ENCODE measurements at regions not wholly inside any gene's neighbourhood (a gene's known extent, or its start where the extent isn't known, plus 50 kb on each side); places are given as distances from the start of the nearest gene placed in this dataset.
"Not testable (repeated sequence)": the region's sequence is repeated elsewhere in the genome, so short reads cannot be mapped to it uniquely, and the experiment has no call there.

- H3K4me3 ChIP-seq: no peak overlapping the region
- DNase-seq: no peak
- H3K27ac ChIP-seq: no peak overlapping the region
- H3K9me3 ChIP-seq: no peaks in the 10 kb centered on the region
- no peaks in the 10 kb centered on the region for H3K4me1 ChIP-seq
- H3K27me3 ChIP-seq: no peaks in the 10 kb centered on the region
- no peaks in the 10 kb centered on the region for H3K36me3 ChIP-seq
- no peak for TF ChIP-seq CTCF (IDR thresholded peaks at IDR 0.05)
- intact Hi-C loops (cut with DNase I; ENCODE audit: low total_unique reads): no loop called here
Measured at GRCh38 chr3:187481426-187481825, 113.2 kb downstream of the RTP4 start.

DNA sequence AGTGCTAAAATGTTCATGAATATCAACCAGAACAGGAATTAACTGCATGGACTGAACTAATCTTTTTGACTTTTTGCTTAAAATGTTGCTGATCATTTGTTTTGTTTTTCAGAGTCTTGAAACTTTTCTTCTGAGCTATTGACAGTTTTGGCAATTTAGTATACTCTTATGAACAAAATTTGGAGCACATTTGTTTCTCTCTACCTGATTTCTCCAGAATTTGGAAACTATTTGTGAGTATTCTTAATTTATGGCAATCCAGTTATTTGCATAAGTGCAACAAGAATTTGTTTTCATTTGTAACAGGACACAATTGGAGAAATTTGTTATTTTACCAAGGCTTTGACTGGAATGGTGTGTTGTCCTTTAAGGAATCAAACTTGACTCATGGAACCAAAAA is 107.4 kb downstream of the RTP4 start:
- H3K27me3 ChIP-seq; intact Hi-C loops (cut with DNase I; ENCODE audit: low total_unique reads); H3K4me1 ChIP-seq; H3K27ac ChIP-seq; H3K36me3 ChIP-seq; H3K4me3 ChIP-seq; DNase-seq: not testable (repeated sequence)
- H3K9me3 ChIP-seq: peaks cover 0 to 15% (median 0%) of the 10 kb centered on the region in 3 donors

GRCh38 chr3:187473778-187474406 is 105.7 kb downstream of the RTP4 start:
- TF ChIP-seq CTCF (IDR thresholded peaks at IDR 0.05): no peak
- H3K36me3 ChIP-seq: no peaks in the 10 kb centered on the region
- H3K4me1 ChIP-seq: no peaks in the 10 kb centered on the region
- no peak for DNase-seq
- intact Hi-C loops (cut with DNase I; ENCODE audit: low total_unique reads): no loop called here
- H3K9me3 ChIP-seq: peaks cover 0 to 15% (median 0%) of the 10 kb centered on the region in 3 donors
- no peaks in the 10 kb centered on the region for H3K27me3 ChIP-seq
- no peak overlapping the region for H3K27ac ChIP-seq
- H3K4me3 ChIP-seq: no peak overlapping the region

DNA sequence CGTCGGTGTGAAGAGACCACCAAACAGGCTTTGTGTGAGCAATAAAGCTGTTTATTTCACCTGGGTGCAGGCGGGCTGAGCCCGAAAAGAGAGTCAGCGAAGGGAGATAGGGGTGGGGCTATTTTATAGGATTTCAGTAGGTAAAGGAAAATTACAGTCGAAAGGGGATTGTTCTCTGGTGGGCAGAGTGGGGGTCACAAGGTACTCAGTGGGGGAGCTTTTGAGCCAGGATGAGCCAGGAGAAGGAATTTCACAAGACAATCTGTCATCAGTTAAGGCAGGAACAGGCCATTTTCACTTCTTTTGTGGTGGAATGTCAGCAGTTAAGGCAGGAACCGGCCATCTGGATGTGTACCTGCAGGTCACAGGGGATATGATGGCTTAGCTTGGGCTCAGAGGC is 98.1 kb downstream of the RTP4 start:
- H3K4me3 ChIP-seq; intact Hi-C loops (cut with DNase I; ENCODE audit: low total_unique reads); H3K27ac ChIP-seq; DNase-seq; H3K4me1 ChIP-seq; H3K27me3 ChIP-seq; H3K36me3 ChIP-seq; H3K9me3 ChIP-seq: not testable (repeated sequence)

DNA sequence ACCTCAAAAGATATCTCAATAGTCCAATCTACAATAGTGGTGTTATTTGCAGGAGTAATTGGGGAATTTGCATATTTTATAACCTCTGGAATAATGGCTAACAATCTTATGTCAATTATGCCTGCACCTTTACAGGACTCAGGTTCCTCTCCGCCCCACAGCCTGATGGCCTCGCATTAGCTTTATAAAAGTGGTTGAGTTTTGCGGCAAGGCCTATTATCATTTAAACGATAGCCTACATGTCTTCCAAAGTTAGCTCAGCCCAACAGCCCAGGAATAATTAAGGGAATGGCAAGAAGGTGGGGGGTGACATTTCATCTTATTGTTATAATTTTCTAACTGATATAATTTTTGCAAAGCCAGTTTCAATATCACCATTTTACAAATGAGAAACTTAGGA is 97.3 kb downstream of the RTP4 start:
- TF ChIP-seq CTCF (IDR thresholded peaks at IDR 0.05): no peak
- no peak for DNase-seq
- Histone ChIP-seq H3K27ac (no peak overlapping the region), H3K9me3 (no peaks in the 10 kb centered on the region), H3K4me3 (no peak overlapping the region), H3K27me3 (no peaks in the 10 kb centered on the region), H3K36me3 (no peaks in the 10 kb centered on the region), H3K4me1 (no peaks in the 10 kb centered on the region)
- intact Hi-C loops (cut with DNase I; ENCODE audit: low total_unique reads): no loop called here

GRCh38 chr3:187464682-187465081 is 96.5 kb downstream of the RTP4 start:
- intact Hi-C loops (cut with DNase I; ENCODE audit: low total_unique reads): no loop called here

More at GRCh38 chr3:187464682-187465081, 96.5 kb downstream of the RTP4 start:
- Histone ChIP-seq H3K36me3 (no peaks in the 10 kb centered on the region), H3K4me1 (no peaks in the 10 kb centered on the region), H3K9me3 (no peaks in the 10 kb centered on the region), H3K27me3 (no peaks in the 10 kb centered on the region), H3K27ac (no peak overlapping the region), H3K4me3 (no peak overlapping the region)
- TF ChIP-seq CTCF (IDR thresholded peaks at IDR 0.05): no peak
- DNase-seq: no peak

All from tibial artery (tissue), 4 donors.